ENCODE measurements at regions not wholly inside any gene's neighbourhood (a gene's known extent, or its start where the extent isn't known, plus 50 kb on each side); places are given as distances from the start of the nearest gene placed in this dataset.

DNA sequence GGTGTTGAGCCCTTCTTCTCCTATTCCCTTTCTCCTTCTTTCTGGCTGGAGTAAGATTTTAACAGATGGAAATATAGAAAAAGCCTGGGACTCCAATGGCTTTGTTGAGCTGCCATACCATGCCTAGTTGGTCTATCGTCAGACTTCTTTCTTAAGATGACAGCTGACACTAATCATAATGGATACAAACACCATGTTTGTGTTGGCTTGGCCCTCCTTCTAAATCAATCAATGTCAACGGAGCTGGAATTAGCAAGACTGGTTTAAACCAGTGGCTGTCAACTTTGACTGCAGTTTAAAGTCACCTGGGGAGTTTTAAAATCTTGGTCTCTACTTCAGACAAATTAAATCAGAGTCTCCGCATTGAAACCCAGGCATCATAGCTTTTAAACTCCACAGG, 264.5 kb upstream of the PRR16 start:
- TF ChIP-seq, protein P1, sequence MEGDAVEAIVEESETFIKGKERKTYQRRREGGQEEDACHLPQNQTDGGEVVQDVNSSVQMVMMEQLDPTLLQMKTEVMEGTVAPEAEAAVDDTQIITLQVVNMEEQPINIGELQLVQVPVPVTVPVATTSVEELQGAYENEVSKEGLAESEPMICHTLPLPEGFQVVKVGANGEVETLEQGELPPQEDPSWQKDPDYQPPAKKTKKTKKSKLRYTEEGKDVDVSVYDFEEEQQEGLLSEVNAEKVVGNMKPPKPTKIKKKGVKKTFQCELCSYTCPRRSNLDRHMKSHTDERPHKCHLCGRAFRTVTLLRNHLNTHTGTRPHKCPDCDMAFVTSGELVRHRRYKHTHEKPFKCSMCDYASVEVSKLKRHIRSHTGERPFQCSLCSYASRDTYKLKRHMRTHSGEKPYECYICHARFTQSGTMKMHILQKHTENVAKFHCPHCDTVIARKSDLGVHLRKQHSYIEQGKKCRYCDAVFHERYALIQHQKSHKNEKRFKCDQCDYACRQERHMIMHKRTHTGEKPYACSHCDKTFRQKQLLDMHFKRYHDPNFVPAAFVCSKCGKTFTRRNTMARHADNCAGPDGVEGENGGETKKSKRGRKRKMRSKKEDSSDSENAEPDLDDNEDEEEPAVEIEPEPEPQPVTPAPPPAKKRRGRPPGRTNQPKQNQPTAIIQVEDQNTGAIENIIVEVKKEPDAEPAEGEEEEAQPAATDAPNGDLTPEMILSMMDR (conservative IDR thresholded peaks at IDR 0.05; ENCODE audit: low read depth, low read length): no peak
- TF ChIP-seq EZH2 (IDR thresholded peaks at IDR 0.05; ENCODE audit: borderline replicate concordance, low read depth, low read length, poor library complexity, severe bottlenecking): no peak
